GM23338 (cell line): ENCODE measurements at regions not wholly inside any gene's neighbourhood (a gene's known extent, or its start where the extent isn't known, plus 50 kb on each side); places are given as distances from the start of the nearest gene placed in this dataset.

Source experiments
- ATAC-seq: fragments of 200-7000 bp; cut with Tn5 transposase; 3 replicates; pipeline ENCODE4 v1.9.1; 2020
- DNase-seq: peaks from one replicate; pipeline ENCODE4 v3.0.0-alpha.2; 2015; ENCODE audit warnings: low spot score
- H2AFZ ChIP-seq: fragments of 200-600 bp; sonication (generic); 2 replicates; pipeline ENCODE4 v1.8.0; 2016; ENCODE audit warnings: antibody characterized with exemption, mild to moderate bottlenecking, moderate library complexity
- H3F3A ChIP-seq: fragments of 200-600 bp; sonication (generic); replicated peaks from 2 replicates; pipeline ENCODE4 v1.8.0; 2017; ENCODE audit warnings: antibody characterized with exemption, mixed run types, low read depth
- H3K27ac ChIP-seq: fragments of 200-600 bp; sonication (generic); 2 replicates; pipeline ENCODE4 v1.6.1; 2016; ENCODE audit warnings: low read depth
- H3K27me3 ChIP-seq: fragments of 200-600 bp; sonication (generic); 2 replicates; pipeline ENCODE4 v1.8.0; 2016; ENCODE audit warnings: mild to moderate bottlenecking, mixed run types, moderate library complexity; ENCODE audit not compliant: insufficient read depth
- H3K36me3 ChIP-seq: fragments of 200-600 bp; sonication (generic); 2 replicates; pipeline ENCODE4 v1.8.0; 2016; ENCODE audit warnings: mild to moderate bottlenecking; ENCODE audit not compliant: insufficient read depth
- H3K4me1 ChIP-seq: fragments of 200-600 bp; sonication (generic); 2 replicates; pipeline ENCODE4 v1.8.0; 2016; ENCODE audit warnings: mild to moderate bottlenecking, moderate library complexity; ENCODE audit not compliant: insufficient read depth
- H3K4me2 ChIP-seq: fragments of 200-600 bp; sonication (generic); 2 replicates; pipeline ENCODE4 v1.7.1; 2017; ENCODE audit warnings: mixed run types
- H3K4me3 ChIP-seq: fragments of 200-600 bp; sonication (generic); 2 replicates; pipeline ENCODE4 v1.6.1; 2016; ENCODE audit warnings: mixed run types
- H3K79me2 ChIP-seq: fragments of 200-600 bp; sonication (generic); replicated peaks from 2 replicates; pipeline ENCODE4 v1.8.0; 2017; ENCODE audit warnings: mild to moderate bottlenecking; ENCODE audit not compliant: insufficient read depth
- H3K9me2 ChIP-seq: fragments of 200-600 bp; sonication (generic); 2 replicates; pipeline ENCODE4 v1.8.0; 2017; ENCODE audit not compliant: insufficient read depth
- H4K20me1 ChIP-seq: fragments of 200-600 bp; sonication (generic); replicated peaks from 2 replicates; pipeline ENCODE4 v1.8.0; 2017; ENCODE audit warnings: mild to moderate bottlenecking; ENCODE audit not compliant: insufficient read depth
- H3K27ac Mint-ChIP-seq: 2 replicates; pipeline ENCODE4 v1.8.0; 2020; ENCODE audit warnings: inconsistent platforms, mild to moderate bottlenecking, moderate library complexity, mixed read lengths
- H3K27me3 Mint-ChIP-seq: 3 replicates; pipeline ENCODE4 v1.8.0; 2022; ENCODE audit warnings: low read depth, mild to moderate bottlenecking, moderate library complexity, mixed read lengths, inconsistent platforms; ENCODE audit not compliant: insufficient read depth, poor library complexity
- H3K36me3 Mint-ChIP-seq: 3 replicates; pipeline ENCODE4 v1.8.0; 2021; ENCODE audit warnings: low read depth, mild to moderate bottlenecking, inconsistent platforms, moderate library complexity, mixed read lengths
- H3K4me1 Mint-ChIP-seq: 3 replicates; pipeline ENCODE4 v1.8.0; 2020; ENCODE audit warnings: mild to moderate bottlenecking, inconsistent platforms, mixed read lengths
- H3K4me3 Mint-ChIP-seq: 3 replicates; pipeline ENCODE4 v1.8.0; 2021; ENCODE audit warnings: moderate library complexity, mild to moderate bottlenecking, inconsistent platforms, mixed read lengths
- H3K9me3 Mint-ChIP-seq: 3 replicates; pipeline ENCODE4 v1.8.0; 2020; ENCODE audit warnings: moderate library complexity, mild to moderate bottlenecking, inconsistent platforms, mixed read lengths
- CREB1 ChIP-seq: fragments of 250-450 bp; sonication (Bioruptor Pico); IDR thresholded peaks from 2 replicates; pipeline ENCODE4 v1.5.0; 2020; ENCODE audit warnings: low read depth, mild to moderate bottlenecking, moderate library complexity
- CTCF ChIP-seq, 2 experiments: fragments of 200-600 bp in 1 of 2; sonication (generic) in 1 of 2; conservative IDR thresholded peaks; 2 replicates each; pipeline versions ENCODE4 v1.5.1 to v1.6.1; 2016 to 2017; ENCODE audit warnings: antibody characterized with exemption in 2 of 2, low read depth in 2 of 2, mild to moderate bottlenecking in 2 of 2, moderate library complexity in 1 of 2
- EZH2 ChIP-seq: fragments of 200-600 bp; sonication (generic); IDR thresholded peaks from one replicate; pipeline ENCODE4 v1.8.0; 2017; ENCODE audit warnings: antibody characterized with exemption, mild to moderate bottlenecking, low read depth; ENCODE audit not compliant: unreplicated experiment
- EZH2phosphoT487 ChIP-seq: fragments of 200-600 bp; sonication (generic); IDR thresholded peaks from one replicate; pipeline ENCODE4 v1.8.1; 2018; ENCODE audit warnings: antibody characterized with exemption; ENCODE audit not compliant: unreplicated experiment
- JUNB ChIP-seq: IDR thresholded peaks from one replicate; pipeline ENCODE4 v1.6.1; 2016; ENCODE audit warnings: antibody characterized with exemption; ENCODE audit not compliant: unreplicated experiment
- NANOG ChIP-seq: IDR thresholded peaks from 2 replicates; pipeline ENCODE4 v1.6.1; 2016; ENCODE audit warnings: antibody characterized with exemption, borderline replicate concordance
- POLR2AphosphoS5 ChIP-seq: IDR thresholded peaks from 2 replicates; pipeline ENCODE4 v1.6.1; 2016; ENCODE audit warnings: antibody characterized with exemption, low read depth
- STAT1 ChIP-seq: IDR thresholded peaks from one replicate; pipeline ENCODE4 v1.6.1; 2016; ENCODE audit warnings: antibody characterized with exemption; ENCODE audit not compliant: unreplicated experiment
- ZNF114 ChIP-seq: fragments of 250-450 bp; sonication (Bioruptor Pico); IDR thresholded peaks from 2 replicates; pipeline ENCODE4 v1.5.0; 2020; ENCODE audit warnings: mild to moderate bottlenecking, moderate library complexity
- ZNF331 ChIP-seq: fragments of 250-450 bp; sonication (Bioruptor Pico); IDR thresholded peaks from 2 replicates; pipeline ENCODE4 v1.5.0; 2020; ENCODE audit warnings: low read depth, mild to moderate bottlenecking, moderate library complexity
- TF ChIP-seq, protein P1 (sequence below): fragments of 250-450 bp; sonication (Bioruptor Pico); IDR thresholded peaks from 2 replicates; pipeline ENCODE4 v1.5.0; 2020; ENCODE audit warnings: mild to moderate bottlenecking, moderate library complexity
- TF ChIP-seq, protein P2 (sequence below): IDR thresholded peaks from one replicate; pipeline ENCODE4 v1.6.1; 2018; ENCODE audit warnings: antibody characterized with exemption; ENCODE audit not compliant: unreplicated experiment
- TF ChIP-seq, protein P3 (sequence below): IDR thresholded peaks from 2 replicates; pipeline ENCODE4 v1.6.1; 2016; ENCODE audit warnings: antibody characterized with exemption

DNA sequence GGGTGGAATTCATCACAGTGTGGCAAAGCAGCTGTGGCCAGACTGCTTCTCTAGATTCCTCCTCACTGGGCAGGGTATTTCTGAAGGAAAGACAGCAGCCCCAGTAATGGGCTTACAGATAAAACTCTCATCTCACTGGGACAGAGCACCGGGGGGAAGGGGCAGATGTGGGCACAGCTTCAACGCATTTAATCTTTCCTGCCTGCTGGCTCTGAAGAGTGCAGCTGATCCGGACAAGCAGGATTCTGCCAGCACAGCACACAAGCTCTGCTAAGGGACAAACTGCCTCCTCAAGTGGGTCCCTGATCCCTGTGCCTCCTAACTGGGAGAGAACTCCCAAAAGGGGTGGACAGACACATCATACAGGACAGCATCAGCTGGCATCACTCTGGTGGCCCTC lies 779.9 kb upstream of the CNTNAP5 start:
- peaks cover 2% of the 10 kb centered on the region for H3K27me3 Mint-ChIP-seq
- no peak for ATAC-seq

More for the DNA sequence above, 779.9 kb upstream of the CNTNAP5 start:
- Histone ChIP-seq H3K27me3 (no peaks in the 10 kb centered on the region), H3K36me3 (0 out of 2 replicates have a peak, but pooled peaks cover 2% of the 10 kb centered on the region), H3K4me1 (no peaks in the 10 kb centered on the region), H3K4me2 (no peak overlapping the region), H3K4me3 (no peak overlapping the region), H3K79me2 (no peaks in the 10 kb centered on the region), H4K20me1 (no peaks in the 10 kb centered on the region), H3K27ac (no peak overlapping the region), H3F3A (no peaks in the 10 kb centered on the region), H2AFZ (no peak overlapping the region), H3K9me2 (no peaks in the 10 kb centered on the region)
- no peaks in the 10 kb centered on the region for H3K4me1 Mint-ChIP-seq
- no peak overlapping the region for H3K27ac Mint-ChIP-seq
- TF ChIP-seq STAT1 (no peak), CREB1 (CRISPR knock-in tag) (no peak), JUNB (no peak), POLR2AphosphoS5 (no peak), CTCF (conservative IDR thresholded peaks at IDR 0.05; ENCODE audit: low read depth in 2 of 2) (no peak), ZNF114 (CRISPR knock-in tag) (no peak), EZH2 (no peak), NANOG (no peak), EZH2phosphoT487 (no peak), ZNF331 (no peak)
- TF ChIP-seq, protein P1, sequence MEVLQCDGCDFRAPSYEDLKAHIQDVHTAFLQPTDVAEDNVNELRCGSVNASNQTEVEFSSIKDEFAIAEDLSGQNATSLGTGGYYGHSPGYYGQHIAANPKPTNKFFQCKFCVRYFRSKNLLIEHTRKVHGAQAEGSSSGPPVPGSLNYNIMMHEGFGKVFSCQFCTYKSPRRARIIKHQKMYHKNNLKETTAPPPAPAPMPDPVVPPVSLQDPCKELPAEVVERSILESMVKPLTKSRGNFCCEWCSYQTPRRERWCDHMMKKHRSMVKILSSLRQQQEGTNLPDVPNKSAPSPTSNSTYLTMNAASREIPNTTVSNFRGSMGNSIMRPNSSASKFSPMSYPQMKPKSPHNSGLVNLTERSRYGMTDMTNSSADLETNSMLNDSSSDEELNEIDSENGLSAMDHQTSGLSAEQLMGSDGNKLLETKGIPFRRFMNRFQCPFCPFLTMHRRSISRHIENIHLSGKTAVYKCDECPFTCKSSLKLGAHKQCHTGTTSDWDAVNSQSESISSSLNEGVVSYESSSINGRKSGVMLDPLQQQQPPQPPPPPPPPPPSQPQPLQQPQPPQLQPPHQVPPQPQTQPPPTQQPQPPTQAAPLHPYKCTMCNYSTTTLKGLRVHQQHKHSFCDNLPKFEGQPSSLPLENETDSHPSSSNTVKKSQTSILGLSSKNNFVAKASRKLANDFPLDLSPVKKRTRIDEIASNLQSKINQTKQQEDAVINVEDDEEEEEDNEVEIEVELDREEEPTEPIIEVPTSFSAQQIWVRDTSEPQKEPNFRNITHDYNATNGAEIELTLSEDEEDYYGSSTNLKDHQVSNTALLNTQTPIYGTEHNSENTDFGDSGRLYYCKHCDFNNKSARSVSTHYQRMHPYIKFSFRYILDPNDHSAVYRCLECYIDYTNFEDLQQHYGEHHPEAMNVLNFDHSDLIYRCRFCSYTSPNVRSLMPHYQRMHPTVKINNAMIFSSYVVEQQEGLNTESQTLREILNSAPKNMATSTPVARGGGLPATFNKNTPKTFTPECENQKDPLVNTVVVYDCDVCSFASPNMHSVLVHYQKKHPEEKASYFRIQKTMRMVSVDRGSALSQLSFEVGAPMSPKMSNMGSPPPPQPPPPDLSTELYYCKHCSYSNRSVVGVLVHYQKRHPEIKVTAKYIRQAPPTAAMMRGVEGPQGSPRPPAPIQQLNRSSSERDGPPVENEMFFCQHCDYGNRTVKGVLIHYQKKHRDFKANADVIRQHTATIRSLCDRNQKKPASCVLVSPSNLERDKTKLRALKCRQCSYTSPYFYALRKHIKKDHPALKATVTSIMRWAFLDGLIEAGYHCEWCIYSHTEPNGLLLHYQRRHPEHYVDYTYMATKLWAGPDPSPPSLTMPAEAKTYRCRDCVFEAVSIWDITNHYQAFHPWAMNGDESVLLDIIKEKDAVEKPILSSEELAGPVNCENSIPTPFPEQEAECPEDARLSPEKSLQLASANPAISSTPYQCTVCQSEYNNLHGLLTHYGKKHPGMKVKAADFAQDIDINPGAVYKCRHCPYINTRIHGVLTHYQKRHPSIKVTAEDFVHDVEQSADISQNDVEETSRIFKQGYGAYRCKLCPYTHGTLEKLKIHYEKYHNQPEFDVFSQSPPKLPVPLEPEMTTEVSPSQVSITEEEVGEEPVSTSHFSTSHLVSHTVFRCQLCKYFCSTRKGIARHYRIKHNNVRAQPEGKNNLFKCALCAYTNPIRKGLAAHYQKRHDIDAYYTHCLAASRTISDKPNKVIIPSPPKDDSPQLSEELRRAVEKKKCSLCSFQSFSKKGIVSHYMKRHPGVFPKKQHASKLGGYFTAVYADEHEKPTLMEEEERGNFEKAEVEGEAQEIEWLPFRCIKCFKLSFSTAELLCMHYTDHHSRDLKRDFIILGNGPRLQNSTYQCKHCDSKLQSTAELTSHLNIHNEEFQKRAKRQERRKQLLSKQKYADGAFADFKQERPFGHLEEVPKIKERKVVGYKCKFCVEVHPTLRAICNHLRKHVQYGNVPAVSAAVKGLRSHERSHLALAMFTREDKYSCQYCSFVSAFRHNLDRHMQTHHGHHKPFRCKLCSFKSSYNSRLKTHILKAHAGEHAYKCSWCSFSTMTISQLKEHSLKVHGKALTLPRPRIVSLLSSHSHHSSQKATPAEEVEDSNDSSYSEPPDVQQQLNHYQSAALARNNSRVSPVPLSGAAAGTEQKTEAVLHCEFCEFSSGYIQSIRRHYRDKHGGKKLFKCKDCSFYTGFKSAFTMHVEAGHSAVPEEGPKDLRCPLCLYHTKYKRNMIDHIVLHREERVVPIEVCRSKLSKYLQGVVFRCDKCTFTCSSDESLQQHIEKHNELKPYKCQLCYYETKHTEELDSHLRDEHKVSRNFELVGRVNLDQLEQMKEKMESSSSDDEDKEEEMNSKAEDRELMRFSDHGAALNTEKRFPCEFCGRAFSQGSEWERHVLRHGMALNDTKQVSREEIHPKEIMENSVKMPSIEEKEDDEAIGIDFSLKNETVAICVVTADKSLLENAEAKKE (CRISPR knock-in tag) = no peak
- TF ChIP-seq, protein P2, sequence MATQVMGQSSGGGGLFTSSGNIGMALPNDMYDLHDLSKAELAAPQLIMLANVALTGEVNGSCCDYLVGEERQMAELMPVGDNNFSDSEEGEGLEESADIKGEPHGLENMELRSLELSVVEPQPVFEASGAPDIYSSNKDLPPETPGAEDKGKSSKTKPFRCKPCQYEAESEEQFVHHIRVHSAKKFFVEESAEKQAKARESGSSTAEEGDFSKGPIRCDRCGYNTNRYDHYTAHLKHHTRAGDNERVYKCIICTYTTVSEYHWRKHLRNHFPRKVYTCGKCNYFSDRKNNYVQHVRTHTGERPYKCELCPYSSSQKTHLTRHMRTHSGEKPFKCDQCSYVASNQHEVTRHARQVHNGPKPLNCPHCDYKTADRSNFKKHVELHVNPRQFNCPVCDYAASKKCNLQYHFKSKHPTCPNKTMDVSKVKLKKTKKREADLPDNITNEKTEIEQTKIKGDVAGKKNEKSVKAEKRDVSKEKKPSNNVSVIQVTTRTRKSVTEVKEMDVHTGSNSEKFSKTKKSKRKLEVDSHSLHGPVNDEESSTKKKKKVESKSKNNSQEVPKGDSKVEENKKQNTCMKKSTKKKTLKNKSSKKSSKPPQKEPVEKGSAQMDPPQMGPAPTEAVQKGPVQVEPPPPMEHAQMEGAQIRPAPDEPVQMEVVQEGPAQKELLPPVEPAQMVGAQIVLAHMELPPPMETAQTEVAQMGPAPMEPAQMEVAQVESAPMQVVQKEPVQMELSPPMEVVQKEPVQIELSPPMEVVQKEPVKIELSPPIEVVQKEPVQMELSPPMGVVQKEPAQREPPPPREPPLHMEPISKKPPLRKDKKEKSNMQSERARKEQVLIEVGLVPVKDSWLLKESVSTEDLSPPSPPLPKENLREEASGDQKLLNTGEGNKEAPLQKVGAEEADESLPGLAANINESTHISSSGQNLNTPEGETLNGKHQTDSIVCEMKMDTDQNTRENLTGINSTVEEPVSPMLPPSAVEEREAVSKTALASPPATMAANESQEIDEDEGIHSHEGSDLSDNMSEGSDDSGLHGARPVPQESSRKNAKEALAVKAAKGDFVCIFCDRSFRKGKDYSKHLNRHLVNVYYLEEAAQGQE = no peak
- TF ChIP-seq, protein P3, sequence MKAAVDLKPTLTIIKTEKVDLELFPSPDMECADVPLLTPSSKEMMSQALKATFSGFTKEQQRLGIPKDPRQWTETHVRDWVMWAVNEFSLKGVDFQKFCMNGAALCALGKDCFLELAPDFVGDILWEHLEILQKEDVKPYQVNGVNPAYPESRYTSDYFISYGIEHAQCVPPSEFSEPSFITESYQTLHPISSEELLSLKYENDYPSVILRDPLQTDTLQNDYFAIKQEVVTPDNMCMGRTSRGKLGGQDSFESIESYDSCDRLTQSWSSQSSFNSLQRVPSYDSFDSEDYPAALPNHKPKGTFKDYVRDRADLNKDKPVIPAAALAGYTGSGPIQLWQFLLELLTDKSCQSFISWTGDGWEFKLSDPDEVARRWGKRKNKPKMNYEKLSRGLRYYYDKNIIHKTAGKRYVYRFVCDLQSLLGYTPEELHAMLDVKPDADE = no peak
- DNase-seq = no peak
- 0 out of 3 replicates have a peak, but pooled peaks cover 3% of the 10 kb centered on the region for H3K36me3 Mint-ChIP-seq
- H3K4me3 Mint-ChIP-seq = no peak overlapping the region
- H3K9me3 Mint-ChIP-seq = peaks cover 15% of the 10 kb centered on the region; the same call in 2 of the 3 replicates
